Forelimb muscle (tissue), 1 donor: ENCODE measurements at regions not wholly inside any gene's neighbourhood (a gene's known extent, or its start where the extent isn't known, plus 50 kb on each side); places are given as distances from the start of the nearest gene placed in this dataset.

Source experiments
- DNase-seq: peaks from one replicate; pipeline ENCODE4 v3.0.0-alpha.2; 2013; ENCODE audit warnings: low read depth

- no peak for DNase-seq
Measured at GRCh38 chr2:187274146-187274545, 173.9 kb downstream of the CALCRL start.

- DNase-seq = no peak
Measured at GRCh38 chr2:187272255-187272654, 175.8 kb downstream of the CALCRL start.

GRCh38 chr2:187271825-187272224 is 176.2 kb downstream of the CALCRL start:
- no peak for DNase-seq

GRCh38 chr2:187266645-187267044 is 181.4 kb downstream of the CALCRL start:
- no peak for DNase-seq

GRCh38 chr2:187266147-187266546 is 181.9 kb downstream of the CALCRL start:
- DNase-seq = no peak

- no peak for DNase-seq
Measured at GRCh38 chr2:187264612-187265011, 183.4 kb downstream of the CALCRL start.

- no peak for DNase-seq
Measured at GRCh38 chr2:187263675-187264560, 184.1 kb downstream of the CALCRL start.

GRCh38 chr2:187261705-187262104 is 186.3 kb downstream of the CALCRL start:
- no peak for DNase-seq

- DNase-seq = no peak
Measured at GRCh38 chr2:187252063-187252462, 196.0 kb downstream of the CALCRL start.

GRCh38 chr2:187250137-187250536 is 197.9 kb downstream of the CALCRL start:
- DNase-seq = no peak

GRCh38 chr2:187233811-187234210 is 214.2 kb downstream of the CALCRL start:
- DNase-seq = no peak

GRCh38 chr2:187232749-187233148 is 215.3 kb downstream of the CALCRL start:
- no peak for DNase-seq

GRCh38 chr2:187230088-187230487 is 218.0 kb downstream of the CALCRL start:
- no peak for DNase-seq

GRCh38 chr2:187228986-187229385 is 219.1 kb downstream of the CALCRL start:
- no peak for DNase-seq

- no peak for DNase-seq
Measured at GRCh38 chr2:187224989-187225388, 223.1 kb downstream of the CALCRL start.

GRCh38 chr2:187220071-187220470 is 228.0 kb downstream of the CALCRL start:
- no peak for DNase-seq

- no peak for DNase-seq
Measured at GRCh38 chr2:187215532-187216240, 232.4 kb downstream of the CALCRL start.

GRCh38 chr2:187214306-187214705 is 233.7 kb downstream of the CALCRL start:
- no peak for DNase-seq

GRCh38 chr2:187213798-187214197 is 234.3 kb downstream of the CALCRL start:
- no peak for DNase-seq

- DNase-seq = no peak
Measured at GRCh38 chr2:187210726-187211125, 237.3 kb downstream of the CALCRL start.

GRCh38 chr2:187208199-187208785 is 239.8 kb downstream of the CALCRL start:
- DNase-seq = no peak

GRCh38 chr2:187207126-187207525 is 240.9 kb downstream of the CALCRL start:
- no peak for DNase-seq

GRCh38 chr2:187206471-187206870 is 241.6 kb downstream of the CALCRL start:
- no peak for DNase-seq
